H1 (cell line): ENCODE measurements at regions not wholly inside any gene's neighbourhood (a gene's known extent, or its start where the extent isn't known, plus 50 kb on each side); places are given as distances from the start of the nearest gene placed in this dataset.

Experiments used
- CTCF ChIA-PET: fragments of 300-600 bp; sonication (Branson Sonifier 250); formaldehyde crosslinking; loops from one replicate; lab custom pipeline; 2021; ENCODE audit not compliant: partially characterized antibody; lab: Charles Lee
- POLR2A ChIA-PET: fragments of 300-600 bp; sonication (Branson Sonifier 250); formaldehyde crosslinking; loops from one replicate; lab custom pipeline; 2021; ENCODE audit warnings: inconsistent platforms; ENCODE audit not compliant: partially characterized antibody; lab: Charles Lee
- DNase-seq, 2 experiments: peaks; one replicate each; pipeline versions ENCODE4 v3.0.0 to v3.0.0-alpha.2; 2010 to 2022; ENCODE audit warnings: low spot score in 2 of 2, low read depth in 1 of 2, mixed read lengths in 1 of 2
- FAIRE-seq: peaks from 2 replicates; lab custom pipeline; 2011; peaks lifted over from hg19 to GRCh38; lab: Jason Lieb, UNC
- H2AFZ ChIP-seq: 2 replicates; pipeline ENCODE4 v1.8.1; 2012; ENCODE audit warnings: low read length, inconsistent platforms
- H2AK5ac ChIP-seq: 2 replicates; pipeline ENCODE4 v1.6.1; 2013; ENCODE audit warnings: low read depth, low read length
- H2BK120ac ChIP-seq: replicated peaks from 2 replicates; pipeline ENCODE3; 2013; ENCODE audit warnings: low read depth, low read length, inconsistent platforms
- H2BK12ac ChIP-seq: 2 replicates; pipeline ENCODE4 v1.6.1; 2013; ENCODE audit warnings: low read depth, low read length
- H2BK15ac ChIP-seq: 2 replicates; pipeline ENCODE4 v1.6.1; 2013; ENCODE audit warnings: low read length
- H2BK20ac ChIP-seq: 2 replicates; pipeline ENCODE4 v1.6.1; 2013; ENCODE audit warnings: low read length
- H2BK5ac ChIP-seq: 2 replicates; pipeline ENCODE4 v1.6.1; 2013; ENCODE audit warnings: low read depth, low read length
- H3K14ac ChIP-seq: 2 replicates; pipeline ENCODE4 v1.6.1; 2013; ENCODE audit warnings: inconsistent platforms; ENCODE audit not compliant: insufficient read length
- H3K18ac ChIP-seq: 2 replicates; pipeline ENCODE4 v1.6.1; 2013; ENCODE audit warnings: low read length; ENCODE audit errors: extremely low read depth
- H3K23ac ChIP-seq: 2 replicates; pipeline ENCODE4 v1.6.1; 2013; ENCODE audit warnings: inconsistent platforms; ENCODE audit not compliant: insufficient read length
- H3K23me2 ChIP-seq: 2 replicates; pipeline ENCODE4 v1.6.1; 2013; ENCODE audit warnings: low read depth, low read length
- H3K27ac ChIP-seq: 2 replicates; pipeline ENCODE4 v1.6.1; 2011; ENCODE audit warnings: low read depth, low read length, inconsistent platforms
- H3K27me3 ChIP-seq, 4 experiments: replicated peaks in 1 of 4; 1 replicate in 1 of 4; 2 replicates in 3 of 4; pipeline versions ENCODE4 v1.6.1 to v1.8.1; 2011 to 2013; ENCODE audit warnings: low read length in 3 of 4, mild to moderate bottlenecking in 3 of 4, inconsistent platforms in 2 of 4, mixed read lengths in 2 of 4, moderate library complexity in 1 of 4; ENCODE audit not compliant: control insufficient read depth in 3 of 4, insufficient read depth in 3 of 4; ENCODE audit errors: extremely low read depth in 1 of 4
- H3K36me3 ChIP-seq, 4 experiments: 2 replicates each; pipeline versions ENCODE4 v1.6.1 to v1.8.1; 2011 to 2013; ENCODE audit warnings: mild to moderate bottlenecking in 4 of 4, low read length in 3 of 4, moderate library complexity in 2 of 4, control low read depth in 1 of 4, inconsistent platforms in 1 of 4; ENCODE audit not compliant: insufficient read depth in 4 of 4, control insufficient read depth in 2 of 4
- H3K4ac ChIP-seq: replicated peaks from 2 replicates; pipeline ENCODE3; 2013; ENCODE audit warnings: low read length, low read depth, mixed read lengths, inconsistent platforms; ENCODE audit not compliant: insufficient read length
- H3K4me1 ChIP-seq, 4 experiments: replicated peaks in 1 of 4; 1 replicate in 1 of 4; 2 replicates in 3 of 4; pipeline versions ENCODE4 v1.6.1 to v1.8.1; 2011 to 2013; ENCODE audit warnings: low read length in 3 of 4, inconsistent platforms in 2 of 4, mixed read lengths in 1 of 4; ENCODE audit not compliant: insufficient read depth in 4 of 4, control insufficient read depth in 3 of 4
- H3K4me2 ChIP-seq, 2 experiments: 2 replicates each; pipeline versions ENCODE4 v1.6.1 to v1.8.1; 2011 to 2013; ENCODE audit warnings: low read depth in 2 of 2, low read length in 2 of 2, control low read depth in 1 of 2, inconsistent platforms in 1 of 2, mild to moderate bottlenecking in 1 of 2; ENCODE audit not compliant: insufficient read depth in 1 of 2
- H3K4me3 ChIP-seq, 4 experiments: fragments of 200-600, 300-600 bp in 1 of 4; sonication (generic), shearing (Covaris generic), sonication (Bioruptor Twin) in 1 of 4; 2 replicates each; pipeline versions ENCODE4 v1.5.1 to v1.8.1; 2011 to 2016; ENCODE audit warnings: low read length in 4 of 4, low read depth in 3 of 4, control low read depth in 2 of 4, inconsistent platforms in 2 of 4, mild to moderate bottlenecking in 2 of 4, mixed read lengths in 1 of 4, moderate library complexity in 1 of 4; ENCODE audit not compliant: insufficient read depth in 2 of 4; ENCODE audit errors: extremely low read depth in 1 of 4
- H3K56ac ChIP-seq: replicated peaks from 2 replicates; pipeline ENCODE3; 2013; ENCODE audit warnings: low read depth, mild to moderate bottlenecking, mixed read lengths, low read length, inconsistent platforms; ENCODE audit not compliant: insufficient read length
- H3K79me1 ChIP-seq: 2 replicates; pipeline ENCODE4 v1.6.1; 2013; ENCODE audit warnings: low read depth, low read length, control low read depth
- H3K79me2 ChIP-seq, 2 experiments: 2 replicates each; pipeline versions ENCODE4 v1.6.1 to v1.8.1; 2012 to 2013; ENCODE audit warnings: low read length in 2 of 2, mild to moderate bottlenecking in 2 of 2, inconsistent platforms in 1 of 2; ENCODE audit not compliant: insufficient read depth in 2 of 2, control insufficient read depth in 1 of 2
- H3K9ac ChIP-seq, 4 experiments: replicated peaks in 1 of 4; 1 replicate in 1 of 4; 2 replicates in 3 of 4; pipeline versions ENCODE4 v1.6.1 to v1.8.1; 2011 to 2013; ENCODE audit warnings: low read depth in 3 of 4, low read length in 3 of 4, control low read depth in 2 of 4, mild to moderate bottlenecking in 2 of 4, moderate library complexity in 2 of 4, inconsistent platforms in 1 of 4; ENCODE audit errors: extremely low read depth in 1 of 4
- H3K9me3 ChIP-seq, 2 experiments: 2 replicates each; pipeline versions ENCODE4 v1.6.1 to v1.8.1; 2012 to 2013; ENCODE audit warnings: mild to moderate bottlenecking in 2 of 2, moderate library complexity in 2 of 2, control low read depth in 1 of 2, inconsistent platforms in 1 of 2, low read depth in 1 of 2, low read length in 1 of 2, mixed read lengths in 1 of 2; ENCODE audit not compliant: insufficient read depth in 2 of 2
- H4K20me1 ChIP-seq, 2 experiments: replicated peaks in 1 of 2; 2 replicates each; pipeline versions ENCODE3 to v1.8.1; 2011 to 2013; ENCODE audit warnings: inconsistent platforms in 2 of 2, low read length in 2 of 2, mild to moderate bottlenecking in 1 of 2; ENCODE audit not compliant: insufficient read depth in 2 of 2, control insufficient read depth in 1 of 2
- H4K5ac ChIP-seq: 2 replicates; pipeline ENCODE4 v1.6.1; 2013; ENCODE audit warnings: low read length, low read depth, mixed read lengths, inconsistent platforms; ENCODE audit not compliant: insufficient read length
- H4K8ac ChIP-seq: 2 replicates; pipeline ENCODE4 v1.8.0; 2013; ENCODE audit warnings: mild to moderate bottlenecking, moderate library complexity, low read length, inconsistent platforms; ENCODE audit not compliant: insufficient read depth; ENCODE audit errors: extremely low read depth
- H4K91ac ChIP-seq: replicated peaks from 2 replicates; pipeline ENCODE3; 2013; ENCODE audit warnings: low read length, mixed read lengths, inconsistent platforms; ENCODE audit not compliant: insufficient read length
- ATF2 ChIP-seq: IDR thresholded peaks from 2 replicates; pipeline ENCODE4 v1.6.1; 2012; ENCODE audit warnings: low read length, inconsistent platforms
- CBX5 ChIP-seq: fragments of 300-800, 300-1000 bp; sonication (generic); IDR thresholded peaks from 2 replicates; pipeline ENCODE4 v1.7.1; 2016; ENCODE audit warnings: antibody characterized with exemption, low read length, low read depth
- GABPA ChIP-seq: IDR thresholded peaks from 2 replicates; pipeline ENCODE4 v1.6.1; 2011; ENCODE audit warnings: mild to moderate bottlenecking, low read length, moderate library complexity, borderline replicate concordance; ENCODE audit not compliant: insufficient read depth
- HDAC6 ChIP-seq: IDR thresholded peaks from one replicate; pipeline ENCODE4 v1.7.1; 2012; ENCODE audit warnings: low read depth, mild to moderate bottlenecking, inconsistent platforms, low read length, moderate library complexity
- KDM1A ChIP-seq: fragments of 200-600, 300-600 bp; sonication (generic); IDR thresholded peaks from 2 replicates; pipeline ENCODE4 v1.7.1; 2016; ENCODE audit warnings: mild to moderate bottlenecking, low read length, borderline replicate concordance
- NANOG ChIP-seq: IDR thresholded peaks from 2 replicates; pipeline ENCODE4 v1.6.1; 2011; ENCODE audit warnings: low read length, low read depth, mild to moderate bottlenecking, inconsistent platforms; ENCODE audit not compliant: insufficient read depth, poor library complexity, severe bottlenecking
- NRF1 ChIP-seq: IDR thresholded peaks from 2 replicates; pipeline ENCODE4 v1.6.1; 2011; ENCODE audit warnings: mild to moderate bottlenecking, low read depth, low read length, improper control_type of control experiment
- SP1 ChIP-seq: IDR thresholded peaks from 2 replicates; pipeline ENCODE4 v1.6.1; 2011; ENCODE audit warnings: low read depth, low read length
- WGBS, 2 experiments: shearing (Covaris generic) in 1 of 2; methylation state at CpG; one replicate each; pipeline versions ENCODE4 v1.1.6 to v1.1.7; 2013 to 2015; ENCODE audit warnings: low lambda C conversion rate in 2 of 2, mixed read lengths in 2 of 2, inconsistent platforms in 1 of 2, low coverage in 1 of 2, missing lambda C conversion rate in 1 of 2; ENCODE audit not compliant: insufficient replicate concordance in 2 of 2, insufficient coverage in 1 of 2, insufficient read length in 1 of 2; ENCODE audit errors: extremely low coverage in 1 of 2, missing lambda C conversion rate in 1 of 2; 5-methylcytosine and 5-hydroxymethylcytosine counted together
- TF ChIP-seq, protein P1 (sequence below): IDR thresholded peaks from 2 replicates; pipeline ENCODE4 v1.6.1; 2011; ENCODE audit warnings: low read length, improper control_type of control experiment

DNA sequence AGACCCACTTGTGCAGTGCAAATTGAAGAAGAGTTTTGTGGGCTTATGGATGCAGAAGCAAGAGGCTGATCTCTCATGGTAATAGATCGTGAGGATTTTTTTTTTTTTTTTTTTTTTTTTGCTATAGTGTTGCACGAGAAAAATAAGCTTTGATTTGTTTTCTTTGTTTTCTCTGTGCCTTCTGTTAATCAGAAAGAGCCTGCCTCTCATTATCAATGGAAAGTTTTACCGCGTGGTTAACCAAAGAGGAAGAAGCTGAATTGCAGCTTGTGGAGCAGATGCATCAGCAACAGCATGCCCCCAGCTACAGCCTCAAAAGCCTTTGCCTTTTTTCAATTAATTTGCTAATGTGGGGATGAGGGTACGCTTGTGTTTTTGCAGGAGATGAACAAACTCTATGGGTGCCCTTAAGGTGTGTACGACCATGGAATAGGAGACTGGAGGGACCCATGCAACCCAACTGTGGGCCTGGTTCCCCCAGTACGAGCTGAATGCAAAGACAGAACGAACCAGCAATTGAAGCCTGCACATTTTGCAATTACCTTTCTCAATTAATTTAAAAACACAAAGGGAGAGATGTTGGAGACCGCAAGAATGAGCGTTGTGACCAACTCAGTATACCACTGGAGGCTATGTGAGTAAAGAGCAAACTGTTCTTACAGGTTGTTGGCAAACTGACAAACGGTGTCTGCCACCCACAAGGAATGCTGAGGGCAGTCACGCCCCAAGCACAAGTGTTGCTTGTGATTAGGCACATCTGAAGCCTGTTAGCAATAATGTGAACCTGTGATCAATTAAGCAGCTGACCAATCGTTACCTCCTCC, 58.6 kb upstream of the SPRY2 start:
- TF ChIP-seq HDAC6: no peak
- no peak for TF ChIP-seq NRF1
- TF ChIP-seq SP1: no peak
- no peak for TF ChIP-seq ATF2
- TF ChIP-seq KDM1A: no peak
- TF ChIP-seq NANOG: no peak
- TF ChIP-seq CBX5: no peak
- TF ChIP-seq, protein P1, sequence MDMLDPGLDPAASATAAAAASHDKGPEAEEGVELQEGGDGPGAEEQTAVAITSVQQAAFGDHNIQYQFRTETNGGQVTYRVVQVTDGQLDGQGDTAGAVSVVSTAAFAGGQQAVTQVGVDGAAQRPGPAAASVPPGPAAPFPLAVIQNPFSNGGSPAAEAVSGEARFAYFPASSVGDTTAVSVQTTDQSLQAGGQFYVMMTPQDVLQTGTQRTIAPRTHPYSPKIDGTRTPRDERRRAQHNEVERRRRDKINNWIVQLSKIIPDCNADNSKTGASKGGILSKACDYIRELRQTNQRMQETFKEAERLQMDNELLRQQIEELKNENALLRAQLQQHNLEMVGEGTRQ: no peak
- TF ChIP-seq GABPA: no peak
- Histone ChIP-seq H3K36me3 (no peaks in the 10 kb centered on the region), H3K79me2 (no peaks in the 10 kb centered on the region), H3K4me2 (no peak overlapping the region), H3K27me3 (no peaks in the 10 kb centered on the region), H4K5ac (no peak overlapping the region), H2BK20ac (no peak overlapping the region), H2BK12ac (no peak overlapping the region), H2AFZ (no peak overlapping the region), H4K91ac (no peak overlapping the region), H3K4ac (no peak overlapping the region), H4K8ac (no peak overlapping the region; the same call in 1 of the 2 replicates), H2BK5ac (no peak overlapping the region), H2BK15ac (no peak overlapping the region), H3K14ac (no peak overlapping the region), H4K20me1 (no peaks in the 10 kb centered on the region), H2BK120ac (no peak overlapping the region), H3K4me3 (no peak overlapping the region), H3K4me1 (no peaks in the 10 kb centered on the region), H3K23ac (no peak overlapping the region), H3K79me1 (no peaks in the 10 kb centered on the region), H3K56ac (no peak overlapping the region), H2AK5ac (no peak overlapping the region), H3K9ac (no peak overlapping the region), H3K27ac (no peak overlapping the region), H3K18ac (no peak overlapping the region), H3K23me2 (no peaks in the 10 kb centered on the region), H3K9me3 (no peaks in the 10 kb centered on the region)
- FAIRE-seq (no peak), DNase-seq (no peak)
- CTCF ChIA-PET: interaction anchor here (0.5 to 1.7 kb wide), 4 partner anchors 8 to 996 kb away, joined by 3 to 6 read pairs (median 4); no protein-coding TSS in a partner anchor
- POLR2A ChIA-PET: no interaction called here
- 90% methylated on average over 13 of the region's 13 CpGs; no CpG with 5 or more reads in 1 of the 2 experiments for WGBS, 2 experiments
